ENCODE measurements at regions not wholly inside any gene's neighbourhood (a gene's known extent, or its start where the extent isn't known, plus 50 kb on each side); places are given as distances from the start of the nearest gene placed in this dataset.
"Not testable (repeated sequence)": the region's sequence is repeated elsewhere in the genome, so short reads cannot be mapped to it uniquely, and the experiment has no call there.

- no peak overlapping the region for H2AFZ ChIP-seq
- H3K4me3 ChIP-seq (ENCODE audit: low read depth, low read length): no peak overlapping the region
- no peak overlapping the region for H3K27ac ChIP-seq
- no peaks in the 10 kb centered on the region for H3K9me3 ChIP-seq (ENCODE audit: control insufficient read depth, low read length)
- H3K79me2 ChIP-seq: no peaks in the 10 kb centered on the region
- TF ChIP-seq CTCF (IDR thresholded peaks at IDR 0.05): no peak
- H3K36me3 ChIP-seq (ENCODE audit: control insufficient read depth, insufficient read depth, low read length): no peaks in the 10 kb centered on the region
- H3K27me3 ChIP-seq (ENCODE audit: control insufficient read depth, insufficient read depth, low read length): no peaks in the 10 kb centered on the region
- no peak overlapping the region for H3K4me2 ChIP-seq (ENCODE audit: low read length)
- no peak overlapping the region for H3K9ac ChIP-seq
- no peaks in the 10 kb centered on the region for H3K4me1 ChIP-seq
Observed at GRCh38 chr12:74663958-74664357, 126.3 kb downstream of the ATXN7L3B start.

GRCh38 chr12:74665690-74666089 lies 128.1 kb downstream of the ATXN7L3B start:
- H3K4me2 ChIP-seq (ENCODE audit: low read length): no peak overlapping the region
- H3K4me1 ChIP-seq: no peaks in the 10 kb centered on the region
- no peaks in the 10 kb centered on the region for H3K9me3 ChIP-seq (ENCODE audit: control insufficient read depth, low read length)
- no peak overlapping the region for H3K27ac ChIP-seq
- H2AFZ ChIP-seq: no peak overlapping the region
- no peak overlapping the region for H3K9ac ChIP-seq
- H3K36me3 ChIP-seq (ENCODE audit: control insufficient read depth, insufficient read depth, low read length): no peaks in the 10 kb centered on the region
- H3K27me3 ChIP-seq (ENCODE audit: control insufficient read depth, insufficient read depth, low read length): no peaks in the 10 kb centered on the region
- H3K79me2 ChIP-seq: no peaks in the 10 kb centered on the region
- TF ChIP-seq CTCF (IDR thresholded peaks at IDR 0.05): no peak
- H3K4me3 ChIP-seq (ENCODE audit: low read depth, low read length): no peak overlapping the region

- Histone ChIP-seq H2AFZ (no peak overlapping the region), H3K4me2 (ENCODE audit: low read length) (no peak overlapping the region), H3K4me1 (no peaks in the 10 kb centered on the region), H3K9ac (no peak overlapping the region), H3K9me3 (ENCODE audit: control insufficient read depth, low read length) (no peaks in the 10 kb centered on the region), H3K36me3 (ENCODE audit: control insufficient read depth, insufficient read depth, low read length) (no peaks in the 10 kb centered on the region), H3K79me2 (no peaks in the 10 kb centered on the region), H3K27ac (no peak overlapping the region), H3K4me3 (ENCODE audit: low read depth, low read length) (no peak overlapping the region), H3K27me3 (ENCODE audit: control insufficient read depth, insufficient read depth, low read length) (no peaks in the 10 kb centered on the region)
- no peak for TF ChIP-seq CTCF (IDR thresholded peaks at IDR 0.05)
Observed at GRCh38 chr12:74671421-74671820, 133.8 kb downstream of the ATXN7L3B start.

- not testable (repeated sequence) for H3K79me2 ChIP-seq; H3K27me3 ChIP-seq (ENCODE audit: control insufficient read depth, insufficient read depth, low read length); H2AFZ ChIP-seq; H3K4me3 ChIP-seq (ENCODE audit: low read depth, low read length); H3K4me1 ChIP-seq; H3K9me3 ChIP-seq (ENCODE audit: control insufficient read depth, low read length); H3K36me3 ChIP-seq (ENCODE audit: control insufficient read depth, insufficient read depth, low read length); H3K4me2 ChIP-seq (ENCODE audit: low read length); H3K9ac ChIP-seq; H3K27ac ChIP-seq
Observed at GRCh38 chr12:74676955-74677354, 139.3 kb downstream of the ATXN7L3B start.

GRCh38 chr12:74685385-74685784 lies 147.8 kb downstream of the ATXN7L3B start:
- no peak overlapping the region for H3K9ac ChIP-seq
- no peak overlapping the region for H3K4me2 ChIP-seq (ENCODE audit: low read length)
- no peaks in the 10 kb centered on the region for H3K79me2 ChIP-seq
- no peaks in the 10 kb centered on the region for H3K36me3 ChIP-seq (ENCODE audit: control insufficient read depth, insufficient read depth, low read length)
- H3K9me3 ChIP-seq (ENCODE audit: control insufficient read depth, low read length): no peaks in the 10 kb centered on the region
- no peak overlapping the region for H2AFZ ChIP-seq
- no peaks in the 10 kb centered on the region for H3K4me1 ChIP-seq
- H3K4me3 ChIP-seq (ENCODE audit: low read depth, low read length): no peak overlapping the region
- TF ChIP-seq CTCF (IDR thresholded peaks at IDR 0.05): no peak
- H3K27ac ChIP-seq: no peak overlapping the region
- H3K27me3 ChIP-seq (ENCODE audit: control insufficient read depth, insufficient read depth, low read length): no peaks in the 10 kb centered on the region

Data from parathyroid adenoma (tissue), 2 donors.